Heart right ventricle (tissue), 16 donors: ENCODE measurements at regions not wholly inside any gene's neighbourhood (a gene's known extent, or its start where the extent isn't known, plus 50 kb on each side); places are given as distances from the start of the nearest gene placed in this dataset.

Experiments
- ATAC-seq, 8 donors: fragments of 200-7000 bp; cut with Tn5 transposase; one replicate each; pipeline ENCODE4 v1.9.1; 2020; ENCODE audit warnings: mild to moderate bottlenecking in 8 of 8, moderate library complexity in 8 of 8, moderate number of reproducible peaks in 1 of 8
- DNase-seq, 2 donors: peaks; one replicate each; pipeline ENCODE4 v3.0.0-alpha.2; 2020
- H3K27ac ChIP-seq, 10 donors: fragments of 200-600 bp; sonication (generic) in 2 of 10; one replicate each; pipeline versions ENCODE4 v1.5.0 to v1.8.0; 2020 to 2022; ENCODE audit warnings: mild to moderate bottlenecking in 3 of 10
- H3K27me3 ChIP-seq, 7 donors: fragments of 200-600 bp; one replicate each; pipeline ENCODE4 v1.8.0; 2021 to 2022; ENCODE audit warnings: mild to moderate bottlenecking in 2 of 7
- H3K36me3 ChIP-seq, 9 donors: fragments of 200-600 bp; sonication (generic) in 1 of 9; one replicate each; pipeline versions ENCODE4 v1.5.0 to v1.8.0; 2020 to 2022; ENCODE audit warnings: mild to moderate bottlenecking in 2 of 9
- H3K4me1 ChIP-seq, 9 donors: fragments of 200-600 bp; sonication (generic) in 1 of 9; one replicate each; pipeline versions ENCODE4 v1.5.0 to v1.8.0; 2020 to 2022; ENCODE audit warnings: mild to moderate bottlenecking in 4 of 9
- H3K4me3 ChIP-seq, 10 donors: fragments of 200-600 bp; sonication (generic) in 2 of 10; one replicate each; pipeline versions ENCODE4 v1.5.0 to v1.8.0; 2020 to 2022; ENCODE audit warnings: mild to moderate bottlenecking in 7 of 10, moderate library complexity in 2 of 10
- H3K9me3 ChIP-seq, 11 donors: fragments of 200-600 bp in 10 of 11; sonication (generic) in 2 of 11; one replicate each; pipeline versions ENCODE4 v1.5.0 to v1.8.0; 2013 to 2022; ENCODE audit warnings: mild to moderate bottlenecking in 2 of 11, control low read depth in 1 of 11, moderate library complexity in 1 of 11
- WGBS, 2 donors: extraction: QIAGEN DNeasy Blood & Tissue Kit; methylation state at CpG; one replicate each; pipeline ENCODE4 v1.1.7; 2013; ENCODE audit warnings: inconsistent platforms in 1 of 2; 5-methylcytosine and 5-hydroxymethylcytosine counted together
- intact Hi-C, 10 donors: fragments of 100-400 bp; cut with DNase I; formaldehyde crosslinking; loops; one replicate each; pipeline versions ENCODE4 v1.11.1 to v1.14.2; 2022
- TF ChIP-seq, protein P1 (sequence below), 9 donors: fragments of 200-600 bp; sonication (generic) in 2 of 9; IDR thresholded peaks; one replicate each; pipeline versions ENCODE4 v1.5.0 to v1.8.0; 2021 to 2022; ENCODE audit warnings: antibody characterized with exemption in 9 of 9, mild to moderate bottlenecking in 5 of 9, moderate library complexity in 1 of 9
- donor health status: Arrhythmogenic right ventricular cardiomyopathy.
- donor health status: ischemic (EF 13 %, LVEDD 7.1; RV severe dilation, severe dysfunction).
- donor health status: healthy with polysubstance abuse.
- donor health status: DM: no; HTN: yes; CAD: no.
- donor health status: DM: no; HTN: no; CAD: no.
- donor health status: ischemic (EF 25% LVEDD 6.9; RV normal size, moderate dysfunction).
- donor health status: ischemic (EF 25% LVEDD 5.7; RV mildly dilated, moderate dysfunction).
- donor health status: healthy.
- donor health status: DM: yes; HTN: yes; CAD: no.
- donor health status: Ischemic cardiomyopathy.
- donor health status: ischemic (EF 35%, LVEDD 5.7; RV mildly dilated, moderate dysfunction).
- donor health status: nonischemic (EF 11% LVEDD 7.7; RV severe dilation, severe dysfunction).
- donor health status: DM: yes; HTN: yes; CAD: no.
- donor health status: PGD.
- donor health status: ischemic (EF 29% LVEDD 5.4; RV normal size, mild dysfunction).
- donor health status: nonischemic (EF 23%, LVEDD 6.1; RV moderate dilation, normal function).

GRCh38 chr5:145708169-145708568 is 127.0 kb downstream of the PRELID2 start:
- Histone ChIP-seq H3K27me3 (no peaks in the 10 kb centered on the region), H3K36me3 (no peaks in the 10 kb centered on the region), H3K27ac (no peak overlapping the region), H3K4me1 (no peaks in the 10 kb centered on the region), H3K4me3 (no peak overlapping the region), H3K9me3 (no peaks in the 10 kb centered on the region)
- intact Hi-C loops: no loop called here
- no peak for DNase-seq
- TF ChIP-seq, protein P1, sequence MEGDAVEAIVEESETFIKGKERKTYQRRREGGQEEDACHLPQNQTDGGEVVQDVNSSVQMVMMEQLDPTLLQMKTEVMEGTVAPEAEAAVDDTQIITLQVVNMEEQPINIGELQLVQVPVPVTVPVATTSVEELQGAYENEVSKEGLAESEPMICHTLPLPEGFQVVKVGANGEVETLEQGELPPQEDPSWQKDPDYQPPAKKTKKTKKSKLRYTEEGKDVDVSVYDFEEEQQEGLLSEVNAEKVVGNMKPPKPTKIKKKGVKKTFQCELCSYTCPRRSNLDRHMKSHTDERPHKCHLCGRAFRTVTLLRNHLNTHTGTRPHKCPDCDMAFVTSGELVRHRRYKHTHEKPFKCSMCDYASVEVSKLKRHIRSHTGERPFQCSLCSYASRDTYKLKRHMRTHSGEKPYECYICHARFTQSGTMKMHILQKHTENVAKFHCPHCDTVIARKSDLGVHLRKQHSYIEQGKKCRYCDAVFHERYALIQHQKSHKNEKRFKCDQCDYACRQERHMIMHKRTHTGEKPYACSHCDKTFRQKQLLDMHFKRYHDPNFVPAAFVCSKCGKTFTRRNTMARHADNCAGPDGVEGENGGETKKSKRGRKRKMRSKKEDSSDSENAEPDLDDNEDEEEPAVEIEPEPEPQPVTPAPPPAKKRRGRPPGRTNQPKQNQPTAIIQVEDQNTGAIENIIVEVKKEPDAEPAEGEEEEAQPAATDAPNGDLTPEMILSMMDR (IDR thresholded peaks at IDR 0.05): no peak
- no peak for ATAC-seq

- H3K4me1 ChIP-seq: peaks cover 0 to 2% (median 0%) of the 10 kb centered on the region in 9 donors
- H3K36me3 ChIP-seq: no peaks in the 10 kb centered on the region
- no peak overlapping the region for H3K27ac ChIP-seq
- ATAC-seq (no peak), DNase-seq (no peak)
- 93% methylated on average over 3 of the region's 3 CpGs for WGBS, 2 donors
- intact Hi-C loops: loop anchor here in 1 of 10 donors (5.0 kb wide), 1 partner anchor 108 kb away; no protein-coding TSS in a partner anchor
- H3K27me3 ChIP-seq: no peaks in the 10 kb centered on the region
- TF ChIP-seq, protein P1 (IDR thresholded peaks at IDR 0.05): no peak
- H3K9me3 ChIP-seq: no peaks in the 10 kb centered on the region
- no peak overlapping the region for H3K4me3 ChIP-seq
Measured at GRCh38 chr5:145704724-145705123, 130.4 kb downstream of the PRELID2 start.

- no peaks in the 10 kb centered on the region for H3K36me3 ChIP-seq
- no peaks in the 10 kb centered on the region for H3K9me3 ChIP-seq
- TF ChIP-seq, protein P1 (IDR thresholded peaks at IDR 0.05): no peak
- WGBS, 2 donors: 91 to 97% methylated on average over 4 of the region's 4 CpGs
- no peaks in the 10 kb centered on the region for H3K27me3 ChIP-seq
- DNase-seq (no peak), ATAC-seq (no peak)
- intact Hi-C loops: loop anchor here in 1 of 10 donors (5.0 kb wide), 1 partner anchor 108 kb away; no protein-coding TSS in a partner anchor
- no peak overlapping the region for H3K27ac ChIP-seq
- peaks cover 0 to 4% (median 0%) of the 10 kb centered on the region in 9 donors for H3K4me1 ChIP-seq
- H3K4me3 ChIP-seq: no peak overlapping the region
Measured at GRCh38 chr5:145703856-145704255, 131.3 kb downstream of the PRELID2 start.

- Histone ChIP-seq H3K27ac (no peak overlapping the region), H3K36me3 (no peaks in the 10 kb centered on the region), H3K9me3 (no peaks in the 10 kb centered on the region), H3K27me3 (no peaks in the 10 kb centered on the region), H3K4me3 (no peak overlapping the region), H3K4me1 (peaks cover 0 to 4% (median 0%) of the 10 kb centered on the region in 9 donors)
- DNase-seq (no peak), ATAC-seq (no peak)
- TF ChIP-seq, protein P1 (IDR thresholded peaks at IDR 0.05): peak in 1 of 9 donors; percentile 20
- 93 to 95% methylated on average over 3 of the region's 3 CpGs for WGBS, 2 donors
- intact Hi-C loops: loop anchor here in 1 of 10 donors (5.0 kb wide), 1 partner anchor 111 kb away; no protein-coding TSS in a partner anchor
Measured at GRCh38 chr5:145701404-145701803, 133.7 kb downstream of the PRELID2 start.
